H9 (cell line): ENCODE measurements at regions not wholly inside any gene's neighbourhood (a gene's known extent, or its start where the extent isn't known, plus 50 kb on each side); places are given as distances from the start of the nearest gene placed in this dataset.

Experiments used
- DNase-seq: peaks from one replicate; pipeline ENCODE4 v3.0.0-alpha.2; 2017
- H2AFZ ChIP-seq: one replicate; pipeline ENCODE4 v1.6.1; 2013; ENCODE audit warnings: mild to moderate bottlenecking, low read length, control low read depth, moderate library complexity
- H2AK5ac ChIP-seq: 2 replicates; pipeline ENCODE4 v1.6.1; 2013; ENCODE audit warnings: low read length, control low read depth, mixed read lengths; ENCODE audit not compliant: insufficient read length
- H2BK120ac ChIP-seq: one replicate; pipeline ENCODE4 v1.6.1; 2013; ENCODE audit warnings: low read depth, mild to moderate bottlenecking, low read length, control low read depth, inconsistent platforms; ENCODE audit not compliant: poor library complexity, severe bottlenecking
- H2BK12ac ChIP-seq: 2 replicates; pipeline ENCODE4 v1.6.1; 2013; ENCODE audit warnings: low read length, control low read depth, mixed read lengths, low read depth; ENCODE audit not compliant: insufficient read length
- H2BK15ac ChIP-seq: 2 replicates; pipeline ENCODE4 v1.6.1; 2013; ENCODE audit warnings: low read depth, low read length, control low read depth
- H2BK20ac ChIP-seq: one replicate; pipeline ENCODE4 v1.6.1; 2013; ENCODE audit warnings: low read depth, mild to moderate bottlenecking, low read length, control low read depth, inconsistent platforms; ENCODE audit not compliant: poor library complexity, severe bottlenecking
- H2BK5ac ChIP-seq: 2 replicates; pipeline ENCODE4 v1.6.1; 2013; ENCODE audit warnings: low read length, control low read depth, mixed read lengths; ENCODE audit not compliant: insufficient read length
- H3K14ac ChIP-seq: 2 replicates; pipeline ENCODE4 v1.6.1; 2013; ENCODE audit warnings: low read length, control low read depth; ENCODE audit not compliant: insufficient read depth
- H3K18ac ChIP-seq: 2 replicates; pipeline ENCODE4 v1.6.1; 2013; ENCODE audit warnings: low read depth, mild to moderate bottlenecking, mixed read lengths, low read length, control low read depth; ENCODE audit not compliant: insufficient read length
- H3K23ac ChIP-seq: 2 replicates; pipeline ENCODE4 v1.6.1; 2013; ENCODE audit warnings: low read length, control low read depth, mixed read lengths, low read depth; ENCODE audit not compliant: insufficient read length
- H3K23me2 ChIP-seq: 2 replicates; pipeline ENCODE4 v1.6.1; 2013; ENCODE audit warnings: low read depth, mild to moderate bottlenecking, mixed read lengths, low read length, control low read depth; ENCODE audit not compliant: insufficient read length, poor library complexity, severe bottlenecking
- H3K27ac ChIP-seq: 2 replicates; pipeline ENCODE4 v1.5.1; 2013; ENCODE audit warnings: low read length, control low read depth, mixed read lengths, low read depth; ENCODE audit not compliant: insufficient read length
- H3K27me3 ChIP-seq: 2 replicates; pipeline ENCODE4 v1.6.1; 2013; ENCODE audit warnings: low read length, control low read depth, inconsistent platforms; ENCODE audit not compliant: insufficient read depth
- H3K4ac ChIP-seq: 2 replicates; pipeline ENCODE4 v1.6.1; 2013; ENCODE audit warnings: low read depth, mild to moderate bottlenecking, control low read depth, inconsistent platforms, low read length, moderate library complexity
- H3K4me1 ChIP-seq: 2 replicates; pipeline ENCODE4 v1.6.1; 2013; ENCODE audit warnings: low read length, control low read depth, inconsistent platforms; ENCODE audit not compliant: insufficient read depth
- H3K4me2 ChIP-seq: 2 replicates; pipeline ENCODE4 v1.6.1; 2013; ENCODE audit warnings: low read length, control low read depth, mixed read lengths; ENCODE audit not compliant: insufficient read length, insufficient read depth
- H3K56ac ChIP-seq: 2 replicates; pipeline ENCODE4 v1.6.1; 2013; ENCODE audit warnings: low read depth, mild to moderate bottlenecking, mixed read lengths, low read length, control low read depth; ENCODE audit not compliant: insufficient read length
- H3K79me1 ChIP-seq: 2 replicates; pipeline ENCODE4 v1.6.1; 2013; ENCODE audit warnings: low read depth, mild to moderate bottlenecking, moderate library complexity, low read length, control low read depth, inconsistent platforms; ENCODE audit not compliant: insufficient read depth, poor library complexity, severe bottlenecking
- H3K79me2 ChIP-seq: 2 replicates; pipeline ENCODE4 v1.6.1; 2013; ENCODE audit warnings: low read length, control low read depth, inconsistent platforms; ENCODE audit not compliant: insufficient read depth
- H3K9ac ChIP-seq: 2 replicates; pipeline ENCODE4 v1.6.1; 2013; ENCODE audit warnings: low read length, control low read depth, mixed read lengths; ENCODE audit not compliant: insufficient read length; ENCODE audit errors: extremely low read depth
- H3K9me3 ChIP-seq: one replicate; pipeline ENCODE4 v1.6.1; 2013; ENCODE audit warnings: low read depth, low read length, inconsistent platforms; ENCODE audit not compliant: control insufficient read depth
- H3T11ph ChIP-seq: one replicate; pipeline ENCODE4 v1.6.1; 2013; ENCODE audit warnings: mild to moderate bottlenecking, low read length, control low read depth, inconsistent platforms
- H4K20me1 ChIP-seq: one replicate; pipeline ENCODE4 v1.6.1; 2013; ENCODE audit not compliant: control insufficient read depth, insufficient read length, insufficient read depth
- H4K5ac ChIP-seq: 2 replicates; pipeline ENCODE4 v1.6.1; 2013; ENCODE audit warnings: low read depth, mild to moderate bottlenecking, mixed read lengths, low read length, control low read depth; ENCODE audit not compliant: insufficient read length
- H4K8ac ChIP-seq: replicated peaks from 2 replicates; pipeline ENCODE4 v1.6.1; 2013; ENCODE audit warnings: low read length, control low read depth, mixed read lengths, low read depth; ENCODE audit not compliant: insufficient read length
- H4K91ac ChIP-seq: 2 replicates; pipeline ENCODE4 v1.6.1; 2013; ENCODE audit warnings: low read depth, mild to moderate bottlenecking, moderate library complexity, mixed read lengths, low read length, control low read depth; ENCODE audit not compliant: insufficient read length
- H3K27ac Mint-ChIP-seq, 3 experiments: 2 replicates in 2 of 3; 3 replicates in 1 of 3; pipeline ENCODE4 v1.8.0; 2020 to 2021; ENCODE audit warnings: mixed read lengths in 3 of 3, mild to moderate bottlenecking in 1 of 3, moderate library complexity in 1 of 3
- H3K27me3 Mint-ChIP-seq: 2 replicates; pipeline ENCODE4 v1.8.0; 2021; ENCODE audit warnings: low read depth, mild to moderate bottlenecking, moderate library complexity, mixed read lengths
- H3K36me3 Mint-ChIP-seq, 3 experiments: 2 replicates in 2 of 3; 3 replicates in 1 of 3; pipeline ENCODE4 v1.8.0; 2020 to 2021; ENCODE audit warnings: low read depth in 3 of 3, mixed read lengths in 3 of 3; ENCODE audit not compliant: insufficient read depth in 1 of 3
- H3K4me1 Mint-ChIP-seq, 2 experiments: 2 replicates each; pipeline ENCODE4 v1.8.0; 2020; ENCODE audit warnings: mixed read lengths in 2 of 2
- H3K4me3 Mint-ChIP-seq, 2 experiments: 2 replicates in 1 of 2; 3 replicates in 1 of 2; pipeline ENCODE4 v1.8.0; 2020 to 2021; ENCODE audit warnings: mild to moderate bottlenecking in 2 of 2, mixed read lengths in 2 of 2, moderate library complexity in 1 of 2
- H3K9me3 Mint-ChIP-seq, 2 experiments: 2 replicates in 1 of 2; 3 replicates in 1 of 2; pipeline ENCODE4 v1.8.0; 2020; ENCODE audit warnings: mild to moderate bottlenecking in 2 of 2, mixed read lengths in 2 of 2, moderate library complexity in 1 of 2
- CTCF ChIP-seq: fragments of 200-600 bp; sonication (generic); conservative IDR thresholded peaks from 3 replicates; pipeline ENCODE4 v1.8.0; 2021; ENCODE audit warnings: antibody characterized with exemption, mild to moderate bottlenecking
- WGBS: extraction: QIAGEN DNeasy Blood & Tissue Kit; methylation state at CpG from one replicate; pipeline ENCODE4 v1.1.7; 2013; ENCODE audit warnings: missing lambda C conversion rate, low lambda C conversion rate, mixed read lengths; ENCODE audit not compliant: insufficient read length; ENCODE audit errors: extremely low coverage; 5-methylcytosine and 5-hydroxymethylcytosine counted together

GRCh38 chr18:22514655-22515054, 96.9 kb upstream of the CTAGE1 start:
- Histone ChIP-seq H3K27ac (no peak overlapping the region), H3K9ac (no peak overlapping the region), H2BK5ac (no peak overlapping the region), H3K4me1 (no peaks in the 10 kb centered on the region), H3K23ac (no peak overlapping the region), H3K56ac (no peak overlapping the region), H2BK20ac (no peak overlapping the region), H2BK15ac (no peak overlapping the region), H2AK5ac (no peak overlapping the region), H2AFZ (no peak overlapping the region), H4K8ac (no peak overlapping the region), H3K18ac (no peak overlapping the region), H3K27me3 (no peaks in the 10 kb centered on the region; the same call in 1 of the 2 replicates), H3K79me1 (no peaks in the 10 kb centered on the region), H2BK120ac (no peak overlapping the region), H3K14ac (no peak overlapping the region), H4K20me1 (no peaks in the 10 kb centered on the region), H3K4me2 (no peak overlapping the region), H3K4ac (no peak overlapping the region), H3K9me3 (no peaks in the 10 kb centered on the region), H4K91ac (no peak overlapping the region), H3K23me2 (no peaks in the 10 kb centered on the region), H3K79me2 (no peaks in the 10 kb centered on the region), H4K5ac (no peak overlapping the region), H2BK12ac (no peak overlapping the region), H3T11ph (no peak overlapping the region)
- no peaks in the 10 kb centered on the region for H3K4me1 Mint-ChIP-seq
- WGBS = no CpG with 5 or more reads among the region's 4 CpGs
- TF ChIP-seq CTCF = no peak
- H3K27me3 Mint-ChIP-seq = peaks cover 2% of the 10 kb centered on the region; the same call in 1 of the 2 replicates
- DNase-seq = no peak
- H3K4me3 Mint-ChIP-seq = no peak overlapping the region
- no peak overlapping the region for H3K27ac Mint-ChIP-seq
- no peaks in the 10 kb centered on the region for H3K36me3 Mint-ChIP-seq
- H3K9me3 Mint-ChIP-seq = no peaks in the 10 kb centered on the region
